ENCODE measurements at regions not wholly inside any gene's neighbourhood (a gene's known extent, or its start where the extent isn't known, plus 50 kb on each side); places are given as distances from the start of the nearest gene placed in this dataset.

DNA sequence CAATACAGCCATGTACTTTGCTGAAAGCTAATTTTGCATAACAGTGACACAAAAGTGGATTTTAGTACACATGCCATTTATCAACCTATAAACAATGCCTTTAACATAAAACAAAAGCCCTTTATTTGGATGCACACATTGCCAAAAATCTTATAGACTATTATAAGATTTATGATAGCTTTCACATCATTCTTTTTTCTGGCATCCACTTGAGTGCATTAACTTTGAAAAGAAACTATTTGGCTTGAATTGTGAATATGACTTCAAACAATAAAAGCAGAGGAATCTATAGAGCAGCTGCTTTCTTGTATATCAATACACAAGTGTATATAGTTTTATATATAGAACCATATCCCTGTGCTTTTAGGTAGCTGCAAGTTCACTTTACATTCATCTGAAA lies 577.4 kb downstream of the CBLN2 start:
- no peak overlapping the region for H3K4me3 ChIP-seq
- DNase-seq: no peak
- TF ChIP-seq, protein P1, sequence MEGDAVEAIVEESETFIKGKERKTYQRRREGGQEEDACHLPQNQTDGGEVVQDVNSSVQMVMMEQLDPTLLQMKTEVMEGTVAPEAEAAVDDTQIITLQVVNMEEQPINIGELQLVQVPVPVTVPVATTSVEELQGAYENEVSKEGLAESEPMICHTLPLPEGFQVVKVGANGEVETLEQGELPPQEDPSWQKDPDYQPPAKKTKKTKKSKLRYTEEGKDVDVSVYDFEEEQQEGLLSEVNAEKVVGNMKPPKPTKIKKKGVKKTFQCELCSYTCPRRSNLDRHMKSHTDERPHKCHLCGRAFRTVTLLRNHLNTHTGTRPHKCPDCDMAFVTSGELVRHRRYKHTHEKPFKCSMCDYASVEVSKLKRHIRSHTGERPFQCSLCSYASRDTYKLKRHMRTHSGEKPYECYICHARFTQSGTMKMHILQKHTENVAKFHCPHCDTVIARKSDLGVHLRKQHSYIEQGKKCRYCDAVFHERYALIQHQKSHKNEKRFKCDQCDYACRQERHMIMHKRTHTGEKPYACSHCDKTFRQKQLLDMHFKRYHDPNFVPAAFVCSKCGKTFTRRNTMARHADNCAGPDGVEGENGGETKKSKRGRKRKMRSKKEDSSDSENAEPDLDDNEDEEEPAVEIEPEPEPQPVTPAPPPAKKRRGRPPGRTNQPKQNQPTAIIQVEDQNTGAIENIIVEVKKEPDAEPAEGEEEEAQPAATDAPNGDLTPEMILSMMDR (IDR thresholded peaks at IDR 0.05): no peak
- no peak for ATAC-seq
- no peaks in the 10 kb centered on the region for H3K27me3 ChIP-seq (ENCODE audit: low read depth)
- intact Hi-C loops (cut with DNase I): no loop called here
- no peaks in the 10 kb centered on the region for H3K9me3 ChIP-seq
- H3K27ac ChIP-seq: no peak overlapping the region
- H3K36me3 ChIP-seq: no peaks in the 10 kb centered on the region
- no peaks in the 10 kb centered on the region for H3K4me1 ChIP-seq

DNA sequence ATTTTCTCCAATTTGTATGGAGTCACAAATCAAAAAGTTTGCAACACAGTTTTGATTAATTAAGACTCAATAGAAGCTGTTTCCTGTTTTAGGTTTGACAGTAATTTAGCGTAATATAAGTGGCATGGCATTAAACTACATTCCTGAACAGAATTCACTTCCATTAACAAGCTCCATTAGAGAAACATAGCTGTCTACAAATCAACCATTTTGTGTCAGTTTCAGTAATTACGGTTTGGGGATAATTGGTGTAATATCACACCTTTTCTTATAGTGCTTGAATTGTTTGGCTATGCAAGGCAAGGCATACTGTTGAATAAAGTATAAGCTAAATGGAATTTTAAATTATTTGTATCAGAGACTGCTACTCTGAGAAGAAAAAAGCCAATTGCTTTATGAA lies 585.5 kb downstream of the CBLN2 start:
- no peaks in the 10 kb centered on the region for H3K9me3 ChIP-seq
- H3K27me3 ChIP-seq (ENCODE audit: low read depth): no peaks in the 10 kb centered on the region
- H3K4me1 ChIP-seq: no peaks in the 10 kb centered on the region
- no peak for DNase-seq
- no peak overlapping the region for H3K4me3 ChIP-seq
- no peaks in the 10 kb centered on the region for H3K36me3 ChIP-seq
- TF ChIP-seq, protein P1 (IDR thresholded peaks at IDR 0.05): no peak
- intact Hi-C loops (cut with DNase I): no loop called here
- H3K27ac ChIP-seq: no peak overlapping the region
- ATAC-seq: no peak

DNA sequence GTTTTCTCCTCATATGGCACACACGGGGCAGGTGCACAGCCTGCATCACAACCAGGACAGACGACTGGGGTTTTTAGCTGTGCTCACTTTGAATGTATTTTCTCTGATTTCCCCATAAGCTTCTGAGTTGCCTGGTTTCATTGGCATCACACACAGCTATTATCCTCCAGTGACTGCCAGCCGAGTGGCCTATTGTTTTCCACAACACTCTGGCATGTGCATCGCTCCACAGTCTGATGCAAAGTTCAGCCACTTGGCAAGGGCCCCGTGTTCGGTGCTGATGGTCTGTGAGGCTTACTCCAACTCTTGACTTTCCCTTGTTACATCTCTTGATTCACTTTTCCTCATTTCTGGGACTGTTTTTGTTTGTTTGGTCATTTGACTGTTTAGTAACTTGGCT lies 593.1 kb downstream of the CBLN2 start:
- H3K27ac ChIP-seq: no peak overlapping the region
- TF ChIP-seq, protein P1 (IDR thresholded peaks at IDR 0.05): no peak
- intact Hi-C loops (cut with DNase I): no loop called here
- H3K9me3 ChIP-seq: no peaks in the 10 kb centered on the region
- no peak for ATAC-seq
- H3K4me3 ChIP-seq: no peak overlapping the region
- no peaks in the 10 kb centered on the region for H3K36me3 ChIP-seq
- no peaks in the 10 kb centered on the region for H3K27me3 ChIP-seq (ENCODE audit: low read depth)
- no peak for DNase-seq
- no peaks in the 10 kb centered on the region for H3K4me1 ChIP-seq

DNA sequence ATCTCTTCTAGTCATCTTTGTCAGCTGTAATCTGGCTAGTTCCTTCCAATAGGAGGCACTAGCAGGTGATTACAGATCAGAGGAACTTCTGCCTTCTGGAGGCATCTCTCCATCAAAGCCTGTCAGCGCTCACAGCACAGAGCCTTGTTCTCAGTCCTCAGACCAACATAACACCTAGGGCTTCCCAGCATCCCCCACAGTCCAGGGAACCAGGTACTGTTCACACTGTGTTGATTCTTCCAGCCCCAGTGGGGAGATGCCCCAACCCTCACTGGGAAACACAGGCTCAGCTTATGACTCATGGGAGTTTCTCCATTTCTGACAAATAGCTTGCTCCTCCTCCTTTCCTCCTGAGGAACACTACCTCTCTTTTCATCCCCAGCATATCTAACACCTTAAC lies 601.7 kb downstream of the CBLN2 start:
- Histone ChIP-seq H3K27ac (no peak overlapping the region), H3K9me3 (no peaks in the 10 kb centered on the region), H3K4me3 (no peak overlapping the region), H3K4me1 (no peaks in the 10 kb centered on the region), H3K27me3 (ENCODE audit: low read depth) (no peaks in the 10 kb centered on the region), H3K36me3 (no peaks in the 10 kb centered on the region)
- TF ChIP-seq, protein P1 (IDR thresholded peaks at IDR 0.05): no peak
- intact Hi-C loops (cut with DNase I): no loop called here
- ATAC-seq (peak in 1 of 2 donors; percentile 15), DNase-seq (no peak)

DNA sequence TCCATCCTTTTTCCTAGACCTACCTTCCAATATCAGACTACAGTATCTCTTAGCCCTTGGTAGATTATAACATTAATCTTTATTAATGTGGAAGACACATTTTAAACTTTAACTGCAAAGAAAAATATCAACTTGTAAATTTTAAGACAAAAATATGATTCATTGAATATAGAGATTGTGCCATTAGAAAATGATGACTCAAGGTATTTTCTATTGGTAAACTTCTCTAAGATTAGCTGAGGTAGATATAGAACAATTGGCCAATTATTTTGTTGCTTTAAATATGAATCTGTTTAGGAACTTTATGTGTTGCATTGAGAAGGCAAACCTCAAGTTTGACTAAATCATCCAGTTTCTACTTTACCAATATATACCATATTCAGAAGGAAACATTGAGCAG lies 604.7 kb downstream of the CBLN2 start:
- no peak overlapping the region for H3K27ac ChIP-seq
- no peaks in the 10 kb centered on the region for H3K9me3 ChIP-seq
- H3K36me3 ChIP-seq: no peaks in the 10 kb centered on the region
- no peak for ATAC-seq
- TF ChIP-seq, protein P1 (IDR thresholded peaks at IDR 0.05): no peak
- no peaks in the 10 kb centered on the region for H3K27me3 ChIP-seq (ENCODE audit: low read depth)
- H3K4me3 ChIP-seq: no peak overlapping the region
- H3K4me1 ChIP-seq: no peaks in the 10 kb centered on the region
- intact Hi-C loops (cut with DNase I): no loop called here
- no peak for DNase-seq

DNA sequence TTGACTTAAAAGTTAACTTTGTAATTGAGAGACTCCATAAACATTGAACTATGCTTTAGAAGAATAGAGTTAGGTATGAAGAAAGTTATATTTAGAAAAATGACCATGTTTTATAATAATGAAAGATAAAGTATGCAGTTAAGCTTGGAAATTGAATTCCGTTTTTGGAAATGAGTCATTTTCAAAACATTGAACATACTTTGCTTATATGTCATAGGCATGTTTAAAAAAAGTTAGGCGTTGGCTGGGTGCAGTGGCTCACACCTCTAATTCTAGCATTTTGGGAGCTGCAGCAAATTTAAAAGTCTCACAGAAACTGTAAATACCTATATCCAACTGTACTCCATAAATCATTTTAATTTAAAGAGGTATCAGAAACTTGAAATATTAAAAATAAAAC lies 607.4 kb downstream of the CBLN2 start:
- ATAC-seq (no peak), DNase-seq (no peak)
- TF ChIP-seq, protein P1 (IDR thresholded peaks at IDR 0.05): no peak
- intact Hi-C loops (cut with DNase I): no loop called here
- Histone ChIP-seq H3K27ac (no peak overlapping the region), H3K36me3 (no peaks in the 10 kb centered on the region), H3K9me3 (no peaks in the 10 kb centered on the region), H3K27me3 (ENCODE audit: low read depth) (no peaks in the 10 kb centered on the region), H3K4me3 (no peak overlapping the region), H3K4me1 (no peaks in the 10 kb centered on the region)

Measured in lower lobe of right lung (tissue), 2 donors.